Germinal center (tissue), 1 donor: ENCODE measurements at regions not wholly inside any gene's neighbourhood (a gene's known extent, or its start where the extent isn't known, plus 50 kb on each side); places are given as distances from the start of the nearest gene placed in this dataset.

Source experiments
- DNase-seq: peaks from one replicate; pipeline ENCODE4 v3.0.0; 2012; ENCODE audit warnings: mixed read lengths, low spot score

GRCh38 chr13:99662678-99663077 lies 161.4 kb downstream of the TM9SF2 start:
- DNase-seq, result no peak

- DNase-seq, result no peak
These were observed 160.5 kb downstream of the TM9SF2 start for GRCh38 chr13:99661791-99662190.

GRCh38 chr13:99659866-99660554 lies 158.7 kb downstream of the TM9SF2 start:
- no peak for DNase-seq

GRCh38 chr13:99659226-99659625 lies 158.0 kb downstream of the TM9SF2 start:
- no peak for DNase-seq

- no peak for DNase-seq
These were observed 157.2 kb downstream of the TM9SF2 start for GRCh38 chr13:99658261-99658991.

GRCh38 chr13:99657848-99658260 lies 156.6 kb downstream of the TM9SF2 start:
- DNase-seq, result no peak

GRCh38 chr13:99656844-99657381 lies 155.6 kb downstream of the TM9SF2 start:
- no peak for DNase-seq

GRCh38 chr13:99656092-99656745 lies 154.9 kb downstream of the TM9SF2 start:
- peak; percentile 68 for DNase-seq

GRCh38 chr13:99655351-99656091 lies 154.2 kb downstream of the TM9SF2 start:
- no peak for DNase-seq

GRCh38 chr13:99654076-99654475 lies 152.8 kb downstream of the TM9SF2 start:
- DNase-seq, result no peak

- DNase-seq, result no peak
These were observed 152.3 kb downstream of the TM9SF2 start for GRCh38 chr13:99653526-99653925.

- DNase-seq, result no peak
These were observed 151.6 kb downstream of the TM9SF2 start for GRCh38 chr13:99652901-99653300.

- DNase-seq, result no peak
These were observed 150.9 kb downstream of the TM9SF2 start for GRCh38 chr13:99652141-99652540.

GRCh38 chr13:99651016-99651415 lies 149.7 kb downstream of the TM9SF2 start:
- DNase-seq, result no peak

- DNase-seq, result no peak
These were observed 149.1 kb downstream of the TM9SF2 start for GRCh38 chr13:99650410-99650809.

GRCh38 chr13:99648927-99649326 lies 147.7 kb downstream of the TM9SF2 start:
- no peak for DNase-seq

- DNase-seq, result no peak
These were observed 146.9 kb downstream of the TM9SF2 start for GRCh38 chr13:99648066-99648665.

GRCh38 chr13:99647596-99647985 lies 146.3 kb downstream of the TM9SF2 start:
- DNase-seq, result no peak

GRCh38 chr13:99646866-99647595 lies 145.8 kb downstream of the TM9SF2 start:
- DNase-seq, result no peak

- DNase-seq, result no peak
These were observed 141.6 kb downstream of the TM9SF2 start for GRCh38 chr13:99642841-99643240.

- no peak for DNase-seq
These were observed 140.7 kb downstream of the TM9SF2 start for GRCh38 chr13:99642006-99642405.
